ENCODE measurements at regions not wholly inside any gene's neighbourhood (a gene's known extent, or its start where the extent isn't known, plus 50 kb on each side); places are given as distances from the start of the nearest gene placed in this dataset.

DNA sequence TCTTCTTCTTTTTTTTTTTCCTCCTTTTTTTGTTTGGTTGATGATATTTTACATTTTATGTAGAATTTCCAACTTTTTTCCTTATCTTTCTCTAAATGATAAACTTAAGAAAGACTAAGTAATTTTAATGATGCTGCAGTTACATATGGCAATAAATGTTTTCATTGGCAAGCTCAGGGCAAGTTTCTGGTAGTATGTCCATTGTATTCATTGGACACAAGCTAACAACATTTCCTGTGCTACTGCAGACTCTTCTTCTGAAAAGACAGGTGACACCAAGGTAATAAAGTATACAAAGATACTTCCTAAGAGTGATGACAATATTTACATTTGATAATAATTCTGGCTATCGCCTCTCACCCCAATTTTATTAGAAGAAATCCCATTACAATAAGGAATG, 219.2 kb upstream of the NFIA start:
- H3K36me3 Mint-ChIP-seq (ENCODE audit: low read depth) = no peaks in the 10 kb centered on the region
- H3K27me3 Mint-ChIP-seq = peaks cover 5% of the 10 kb centered on the region
- Histone ChIP-seq H3K27ac (ENCODE audit: low read depth in 1 of 2, low read length in 2 of 2) (no peak overlapping the region), H3K9me3 (ENCODE audit: control insufficient read depth in 1 of 2, insufficient read depth in 1 of 2, low read length in 2 of 2) (no peaks in the 10 kb centered on the region), H3K27me3 (ENCODE audit: control insufficient read depth in 1 of 2, insufficient read depth in 2 of 2, low read length in 2 of 2) (peaks cover 3 to 5% of the 10 kb centered on the region in 2 experiments), H3K36me3 (ENCODE audit: insufficient read depth, low read length) (no peaks in the 10 kb centered on the region), H3K4me3 (ENCODE audit: low read length) (no peak overlapping the region), H3K4me1 (ENCODE audit: insufficient read depth, low read length) (no peaks in the 10 kb centered on the region)
- POLR2A ChIA-PET = interaction anchor here (0.7 kb wide), 1 partner anchor 861 kb away, joined by 3 read pairs; no protein-coding TSS in a partner anchor
- intact Hi-C loops (cut with DNase I, micrococcal nuclease) = no loop called here
- DNase-seq (no peak), ATAC-seq (ENCODE audit: poor library complexity) (no peak)
- CTCF ChIA-PET = no interaction called here
- no peaks in the 10 kb centered on the region for H3K9me3 Mint-ChIP-seq
- no peaks in the 10 kb centered on the region for H3K4me1 Mint-ChIP-seq (ENCODE audit: low read depth)
- no peak overlapping the region for H3K4me3 Mint-ChIP-seq
- TF ChIP-seq, protein P1, sequence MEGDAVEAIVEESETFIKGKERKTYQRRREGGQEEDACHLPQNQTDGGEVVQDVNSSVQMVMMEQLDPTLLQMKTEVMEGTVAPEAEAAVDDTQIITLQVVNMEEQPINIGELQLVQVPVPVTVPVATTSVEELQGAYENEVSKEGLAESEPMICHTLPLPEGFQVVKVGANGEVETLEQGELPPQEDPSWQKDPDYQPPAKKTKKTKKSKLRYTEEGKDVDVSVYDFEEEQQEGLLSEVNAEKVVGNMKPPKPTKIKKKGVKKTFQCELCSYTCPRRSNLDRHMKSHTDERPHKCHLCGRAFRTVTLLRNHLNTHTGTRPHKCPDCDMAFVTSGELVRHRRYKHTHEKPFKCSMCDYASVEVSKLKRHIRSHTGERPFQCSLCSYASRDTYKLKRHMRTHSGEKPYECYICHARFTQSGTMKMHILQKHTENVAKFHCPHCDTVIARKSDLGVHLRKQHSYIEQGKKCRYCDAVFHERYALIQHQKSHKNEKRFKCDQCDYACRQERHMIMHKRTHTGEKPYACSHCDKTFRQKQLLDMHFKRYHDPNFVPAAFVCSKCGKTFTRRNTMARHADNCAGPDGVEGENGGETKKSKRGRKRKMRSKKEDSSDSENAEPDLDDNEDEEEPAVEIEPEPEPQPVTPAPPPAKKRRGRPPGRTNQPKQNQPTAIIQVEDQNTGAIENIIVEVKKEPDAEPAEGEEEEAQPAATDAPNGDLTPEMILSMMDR (IDR thresholded peaks at IDR 0.05) = no peak
- no peak overlapping the region for H3K27ac Mint-ChIP-seq

- intact Hi-C loops (cut with DNase I, micrococcal nuclease) = no loop called here
- no peak overlapping the region for H3K27ac Mint-ChIP-seq
- no peak overlapping the region for H3K4me3 Mint-ChIP-seq
- no peak for DNase-seq
- Histone ChIP-seq H3K9me3 (ENCODE audit: control insufficient read depth in 1 of 2, insufficient read depth in 1 of 2, low read length in 2 of 2) (no peaks in the 10 kb centered on the region), H3K27ac (ENCODE audit: low read depth in 1 of 2, low read length in 2 of 2) (no peak overlapping the region), H3K4me3 (ENCODE audit: low read length) (no peak overlapping the region), H3K36me3 (ENCODE audit: insufficient read depth, low read length) (no peaks in the 10 kb centered on the region), H3K27me3 (ENCODE audit: control insufficient read depth in 1 of 2, insufficient read depth in 2 of 2, low read length in 2 of 2) (peaks cover 3 to 5% of the 10 kb centered on the region in 2 experiments), H3K4me1 (ENCODE audit: insufficient read depth, low read length) (no peaks in the 10 kb centered on the region)
- ChIA-PET POLR2A (no interaction called here), CTCF (no interaction called here)
- H3K9me3 Mint-ChIP-seq = no peaks in the 10 kb centered on the region
- no peaks in the 10 kb centered on the region for H3K36me3 Mint-ChIP-seq (ENCODE audit: low read depth)
- TF ChIP-seq, protein P1 (IDR thresholded peaks at IDR 0.05) = no peak
- no peaks in the 10 kb centered on the region for H3K4me1 Mint-ChIP-seq (ENCODE audit: low read depth)
- H3K27me3 Mint-ChIP-seq = peaks cover 5% of the 10 kb centered on the region
- ATAC-seq (ENCODE audit: poor library complexity) = no peak
Measured at GRCh38 chr1:60861961-60862567, 220.3 kb upstream of the NFIA start.

DNA sequence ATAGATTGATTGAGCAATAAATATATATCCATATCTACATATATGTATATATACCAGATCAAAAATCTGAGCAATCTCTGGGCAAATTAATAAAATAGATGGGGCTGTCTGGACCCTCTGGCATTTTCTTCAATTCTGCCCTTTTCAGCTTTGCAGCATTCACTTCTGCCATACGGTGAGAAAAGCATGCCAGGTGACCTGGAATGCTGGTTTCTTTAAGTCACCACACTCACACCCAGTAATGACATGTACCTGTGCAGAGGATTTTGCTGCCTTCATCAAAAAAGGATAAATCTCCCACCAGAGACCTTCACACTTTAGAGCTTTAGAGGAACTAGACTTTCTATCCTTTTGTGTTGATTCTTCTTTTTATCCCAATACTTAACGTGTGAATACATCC, 223.2 kb upstream of the NFIA start:
- Histone ChIP-seq H3K27ac (ENCODE audit: low read depth in 1 of 2, low read length in 2 of 2) (no peak overlapping the region), H3K9me3 (ENCODE audit: control insufficient read depth in 1 of 2, insufficient read depth in 1 of 2, low read length in 2 of 2) (no peaks in the 10 kb centered on the region), H3K27me3 (ENCODE audit: control insufficient read depth in 1 of 2, insufficient read depth in 2 of 2, low read length in 2 of 2) (peaks cover 0 to 3% of the 10 kb centered on the region in 2 experiments), H3K4me1 (ENCODE audit: insufficient read depth, low read length) (no peaks in the 10 kb centered on the region), H3K36me3 (ENCODE audit: insufficient read depth, low read length) (no peaks in the 10 kb centered on the region), H3K4me3 (ENCODE audit: low read length) (no peak overlapping the region)
- ChIA-PET POLR2A (no interaction called here), CTCF (no interaction called here)
- H3K27ac Mint-ChIP-seq = no peak overlapping the region
- TF ChIP-seq, protein P1 (IDR thresholded peaks at IDR 0.05) = no peak
- H3K9me3 Mint-ChIP-seq = no peaks in the 10 kb centered on the region
- H3K36me3 Mint-ChIP-seq (ENCODE audit: low read depth) = no peaks in the 10 kb centered on the region
- no peak overlapping the region for H3K4me3 Mint-ChIP-seq
- intact Hi-C loops (cut with DNase I, micrococcal nuclease) = no loop called here
- no peaks in the 10 kb centered on the region for H3K4me1 Mint-ChIP-seq (ENCODE audit: low read depth)
- ATAC-seq (ENCODE audit: poor library complexity) (no peak), DNase-seq (no peak)
- H3K27me3 Mint-ChIP-seq = peaks cover 5% of the 10 kb centered on the region

All from CD4-positive, alpha-beta T cell (primary cell).